ENCODE measurements at regions not wholly inside any gene's neighbourhood (a gene's known extent, or its start where the extent isn't known, plus 50 kb on each side); places are given as distances from the start of the nearest gene placed in this dataset.

- no peak for DNase-seq (ENCODE audit: low spot score)
These were observed 1231.6 kb downstream of the SORCS3 start for GRCh38 chr10:105872665-105873064.

GRCh38 chr10:105868935-105869334 is 1227.8 kb downstream of the SORCS3 start:
- DNase-seq (ENCODE audit: low spot score): no peak

GRCh38 chr10:105864854-105865253 is 1223.8 kb downstream of the SORCS3 start:
- no peak for DNase-seq (ENCODE audit: low spot score)

- DNase-seq (ENCODE audit: low spot score): no peak
These were observed 1216.5 kb downstream of the SORCS3 start for GRCh38 chr10:105857268-105858264.

GRCh38 chr10:105855791-105856190 is 1214.7 kb downstream of the SORCS3 start:
- DNase-seq (ENCODE audit: low spot score): no peak

- DNase-seq (ENCODE audit: low spot score): no peak
These were observed 1203.8 kb downstream of the SORCS3 start for GRCh38 chr10:105844676-105845570.

- DNase-seq (ENCODE audit: low spot score): no peak
These were observed 1203.2 kb downstream of the SORCS3 start for GRCh38 chr10:105844241-105844640.

- DNase-seq (ENCODE audit: low spot score): no peak
These were observed 1202.7 kb downstream of the SORCS3 start for GRCh38 chr10:105843786-105844185.

GRCh38 chr10:105840288-105840770 is 1199.2 kb downstream of the SORCS3 start:
- DNase-seq (ENCODE audit: low spot score): no peak

GRCh38 chr10:105838392-105838791 is 1197.3 kb downstream of the SORCS3 start:
- DNase-seq (ENCODE audit: low spot score): no peak

- peak; percentile 37 for DNase-seq (ENCODE audit: low spot score)
These were observed 1196.9 kb downstream of the SORCS3 start for GRCh38 chr10:105837951-105838350.

- no peak for DNase-seq (ENCODE audit: low spot score)
These were observed 1193.4 kb downstream of the SORCS3 start for GRCh38 chr10:105834261-105835059.

- DNase-seq (ENCODE audit: low spot score): no peak
These were observed 1186.0 kb downstream of the SORCS3 start for GRCh38 chr10:105827133-105827532.

GRCh38 chr10:105807935-105808587 is 1167.0 kb downstream of the SORCS3 start:
- no peak for DNase-seq (ENCODE audit: low spot score)

- no peak for DNase-seq (ENCODE audit: low spot score)
These were observed 1162.1 kb downstream of the SORCS3 start for GRCh38 chr10:105803206-105803605.

GRCh38 chr10:105800641-105801040 is 1159.6 kb downstream of the SORCS3 start:
- no peak for DNase-seq (ENCODE audit: low spot score)

GRCh38 chr10:105798328-105798889 is 1157.3 kb downstream of the SORCS3 start:
- DNase-seq (ENCODE audit: low spot score): no peak

GRCh38 chr10:105797234-105797890 is 1156.3 kb downstream of the SORCS3 start:
- peak; percentile 15 for DNase-seq (ENCODE audit: low spot score)

- no peak for DNase-seq (ENCODE audit: low spot score)
These were observed 1152.0 kb downstream of the SORCS3 start for GRCh38 chr10:105793071-105793470.

GRCh38 chr10:105785721-105786120 is 1144.6 kb downstream of the SORCS3 start:
- DNase-seq (ENCODE audit: low spot score): no peak
